ENCODE measurements at regions not wholly inside any gene's neighbourhood (a gene's known extent, or its start where the extent isn't known, plus 50 kb on each side); places are given as distances from the start of the nearest gene placed in this dataset.

DNA sequence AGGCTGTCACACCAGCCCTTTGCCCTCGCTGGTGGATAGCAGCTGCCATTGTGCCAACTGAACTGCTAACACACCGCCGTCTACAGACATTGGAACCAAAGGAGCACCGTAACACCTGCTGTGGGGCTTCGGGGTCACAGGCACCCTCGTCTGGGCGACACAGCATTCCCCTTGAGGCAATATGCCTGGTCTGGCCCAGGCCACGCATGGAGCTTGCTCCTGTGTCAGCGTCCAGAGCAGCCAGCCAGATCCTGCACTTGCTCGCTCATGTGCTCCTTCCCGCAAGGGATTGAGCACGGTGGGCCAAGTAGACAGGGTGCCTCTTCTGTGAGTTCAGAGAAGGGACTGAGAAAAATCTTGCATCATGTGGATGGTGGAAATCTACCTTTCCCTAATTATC, 314.6 kb upstream of the PLD5 start:
- Histone ChIP-seq H2BK12ac (ENCODE audit: low read depth, low read length) (no peak overlapping the region), H4K8ac (ENCODE audit: extremely low read depth, insufficient read depth, low read length) (no peak overlapping the region), H4K20me1 (replicated peaks in 1 of 2; ENCODE audit: control insufficient read depth in 1 of 2, insufficient read depth in 2 of 2, low read length in 2 of 2) (no peaks in the 10 kb centered on the region), H3K4me1 (replicated peaks in 1 of 4; ENCODE audit: control insufficient read depth in 3 of 4, insufficient read depth in 4 of 4, low read length in 3 of 4) (no peaks in the 10 kb centered on the region), H3K4ac (replicated peaks; ENCODE audit: insufficient read length, low read depth, low read length) (no peak overlapping the region), H3K27ac (ENCODE audit: low read depth, low read length) (no peak overlapping the region), H3K27me3 (replicated peaks in 1 of 4; ENCODE audit: control insufficient read depth in 3 of 4, extremely low read depth in 1 of 4, insufficient read depth in 3 of 4, low read length in 3 of 4) (no peaks in the 10 kb centered on the region), H2AFZ (ENCODE audit: low read length) (no peak overlapping the region), H3K23ac (ENCODE audit: insufficient read length) (no peak overlapping the region), H3K36me3 (ENCODE audit: control insufficient read depth in 2 of 4, insufficient read depth in 4 of 4, low read length in 3 of 4) (no peaks in the 10 kb centered on the region), H2BK5ac (ENCODE audit: low read depth, low read length) (no peak overlapping the region), H3K79me2 (ENCODE audit: control insufficient read depth in 1 of 2, insufficient read depth in 2 of 2, low read length in 2 of 2) (no peaks in the 10 kb centered on the region), H3K9me3 (ENCODE audit: insufficient read depth in 2 of 2, low read depth in 1 of 2, low read length in 1 of 2) (no peaks in the 10 kb centered on the region), H4K91ac (replicated peaks; ENCODE audit: insufficient read length, low read length) (no peak overlapping the region), H2BK120ac (replicated peaks; ENCODE audit: low read depth, low read length) (no peak overlapping the region), H2AK5ac (ENCODE audit: low read depth, low read length) (no peak overlapping the region), H2BK20ac (ENCODE audit: low read length) (no peak overlapping the region), H3K79me1 (ENCODE audit: low read depth, low read length) (no peaks in the 10 kb centered on the region), H3K18ac (ENCODE audit: extremely low read depth, low read length) (no peak overlapping the region), H3K4me2 (ENCODE audit: insufficient read depth in 1 of 2, low read depth in 2 of 2, low read length in 2 of 2) (no peak overlapping the region), H3K23me2 (ENCODE audit: low read depth, low read length) (no peaks in the 10 kb centered on the region), H3K9ac (replicated peaks in 1 of 4; ENCODE audit: extremely low read depth in 1 of 4, low read depth in 3 of 4, low read length in 3 of 4) (no peak overlapping the region), H3K4me3 (ENCODE audit: extremely low read depth in 1 of 4, insufficient read depth in 2 of 4, low read depth in 3 of 4, low read length in 4 of 4) (no peak overlapping the region), H3K14ac (ENCODE audit: insufficient read length) (no peak overlapping the region), H2BK15ac (ENCODE audit: low read length) (no peak overlapping the region), H4K5ac (ENCODE audit: insufficient read length, low read depth, low read length) (no peak overlapping the region), H3K56ac (replicated peaks; ENCODE audit: insufficient read length, low read depth, low read length) (no peak overlapping the region)
- POLR2A ChIA-PET (ENCODE audit: partially characterized antibody): no interaction called here
- WGBS, 2 experiments (ENCODE audit: extremely low coverage in 1 of 2, insufficient coverage in 1 of 2, insufficient read length in 1 of 2, insufficient replicate concordance in 2 of 2, low coverage in 1 of 2, low lambda C conversion rate in 2 of 2, missing lambda C conversion rate in 1 of 2): 93% methylated on average over 12 of the region's 12 CpGs; no CpG with 5 or more reads in 1 of the 2 experiments
- CTCF ChIA-PET (ENCODE audit: partially characterized antibody): interaction anchor here (0.6 kb wide), 1 partner anchor 62 kb away, joined by 4 read pairs; no protein-coding TSS in a partner anchor
- FAIRE-seq (no peak), DNase-seq (ENCODE audit: low read depth in 1 of 2, low spot score in 2 of 2) (no peak)
- no peak for TF ChIP-seq TAF7 (optimal IDR thresholded peaks at IDR 0.05; ENCODE audit: borderline replicate concordance, low read depth, low read length)
- TF ChIP-seq KDM1A (IDR thresholded peaks at IDR 0.05; ENCODE audit: borderline replicate concordance, low read length): no peak
- no peak for TF ChIP-seq SIX5 (IDR thresholded peaks at IDR 0.05; ENCODE audit: low read depth, low read length)
- TF ChIP-seq NRF1 (IDR thresholded peaks at IDR 0.05; ENCODE audit: low read depth, low read length): no peak
- TF ChIP-seq CBX5 (IDR thresholded peaks at IDR 0.05; ENCODE audit: low read depth, low read length): no peak
- no peak for TF ChIP-seq RFX5 (IDR thresholded peaks at IDR 0.05; ENCODE audit: borderline replicate concordance, low read depth, low read length)
- TF ChIP-seq BRCA1 (IDR thresholded peaks at IDR 0.05; ENCODE audit: low read depth, low read length): no peak
- no peak for TF ChIP-seq HDAC2 (IDR thresholded peaks at IDR 0.05; ENCODE audit: borderline replicate concordance in 1 of 2, low read depth in 2 of 2, low read length in 2 of 2)
- TF ChIP-seq KDM5A (IDR thresholded peaks at IDR 0.05; ENCODE audit: low read length): no peak
- no peak for TF ChIP-seq MAFK (IDR thresholded peaks at IDR 0.05; ENCODE audit: low read depth, low read length)
- no peak for TF ChIP-seq CREB1 (IDR thresholded peaks at IDR 0.05)
- no peak for TF ChIP-seq TBP (IDR thresholded peaks at IDR 0.05; ENCODE audit: low read depth, low read length)
- TF ChIP-seq SUZ12 (IDR thresholded peaks at IDR 0.05; ENCODE audit: low read length): no peak
- no peak for TF ChIP-seq RNF2 (IDR thresholded peaks at IDR 0.05; ENCODE audit: borderline replicate concordance, low read depth, low read length, missing control alignments, poor library complexity, severe bottlenecking)
- no peak for TF ChIP-seq RBBP5 (IDR thresholded peaks at IDR 0.05; ENCODE audit: borderline replicate concordance, low read depth, low read length)
- no peak for TF ChIP-seq ASH2L (IDR thresholded peaks at IDR 0.05; ENCODE audit: low read length)
